ENCODE measurements at regions not wholly inside any gene's neighbourhood (a gene's known extent, or its start where the extent isn't known, plus 50 kb on each side); places are given as distances from the start of the nearest gene placed in this dataset.

GRCh38 chr2:145623136-145623535 is 1103.2 kb upstream of the ZEB2 start:
- DNase-seq (ENCODE audit: extremely low read depth, low read depth), result no peak

GRCh38 chr2:145622285-145622684 is 1102.4 kb upstream of the ZEB2 start:
- no peak for DNase-seq (ENCODE audit: extremely low read depth, low read depth)

- DNase-seq (ENCODE audit: extremely low read depth, low read depth), result no peak
These were observed 1098.0 kb upstream of the ZEB2 start for GRCh38 chr2:145617906-145618305.

GRCh38 chr2:145617420-145617819 is 1097.5 kb upstream of the ZEB2 start:
- DNase-seq (ENCODE audit: extremely low read depth, low read depth), result no peak

- no peak for DNase-seq (ENCODE audit: extremely low read depth, low read depth)
These were observed 1095.7 kb upstream of the ZEB2 start for GRCh38 chr2:145615626-145616025.

- no peak for DNase-seq (ENCODE audit: extremely low read depth, low read depth)
These were observed 1090.0 kb upstream of the ZEB2 start for GRCh38 chr2:145609951-145610350.

- no peak for DNase-seq (ENCODE audit: extremely low read depth, low read depth)
These were observed 1081.5 kb upstream of the ZEB2 start for GRCh38 chr2:145601361-145601925.

- no peak for DNase-seq (ENCODE audit: extremely low read depth, low read depth)
These were observed 1080.9 kb upstream of the ZEB2 start for GRCh38 chr2:145600811-145601210.

GRCh38 chr2:145599756-145600155 is 1079.8 kb upstream of the ZEB2 start:
- DNase-seq (ENCODE audit: extremely low read depth, low read depth), result no peak

- no peak for DNase-seq (ENCODE audit: extremely low read depth, low read depth)
These were observed 1078.5 kb upstream of the ZEB2 start for GRCh38 chr2:145598434-145598833.

- DNase-seq (ENCODE audit: extremely low read depth, low read depth), result no peak
These were observed 1077.9 kb upstream of the ZEB2 start for GRCh38 chr2:145597809-145598208.

- DNase-seq (ENCODE audit: extremely low read depth, low read depth), result no peak
These were observed 1077.1 kb upstream of the ZEB2 start for GRCh38 chr2:145597006-145597405.

GRCh38 chr2:145596416-145596815 is 1076.5 kb upstream of the ZEB2 start:
- no peak for DNase-seq (ENCODE audit: extremely low read depth, low read depth)

- DNase-seq (ENCODE audit: extremely low read depth, low read depth), result peak; percentile 9
These were observed 1075.4 kb upstream of the ZEB2 start for GRCh38 chr2:145595296-145595695.

- peak; percentile 81 for DNase-seq (ENCODE audit: extremely low read depth, low read depth)
These were observed 1074.2 kb upstream of the ZEB2 start for GRCh38 chr2:145593991-145594614.

- no peak for DNase-seq (ENCODE audit: extremely low read depth, low read depth)
These were observed 1073.4 kb upstream of the ZEB2 start for GRCh38 chr2:145593280-145593679.

- no peak for DNase-seq (ENCODE audit: extremely low read depth, low read depth)
These were observed 1072.4 kb upstream of the ZEB2 start for GRCh38 chr2:145592361-145592760.

GRCh38 chr2:145591109-145591809 is 1071.3 kb upstream of the ZEB2 start:
- no peak for DNase-seq (ENCODE audit: extremely low read depth, low read depth)

- no peak for DNase-seq (ENCODE audit: extremely low read depth, low read depth)
These were observed 1068.0 kb upstream of the ZEB2 start for GRCh38 chr2:145587922-145588321.

- DNase-seq (ENCODE audit: extremely low read depth, low read depth), result no peak
These were observed 1064.4 kb upstream of the ZEB2 start for GRCh38 chr2:145584353-145584752.

GRCh38 chr2:145573608-145574007 is 1053.7 kb upstream of the ZEB2 start:
- no peak for DNase-seq (ENCODE audit: extremely low read depth, low read depth)

- no peak for DNase-seq (ENCODE audit: extremely low read depth, low read depth)
These were observed 1052.3 kb upstream of the ZEB2 start for GRCh38 chr2:145572238-145572637.

Measured in NCI-H460 (cell line).